B cell (primary cell): ENCODE measurements at regions not wholly inside any gene's neighbourhood (a gene's known extent, or its start where the extent isn't known, plus 50 kb on each side); places are given as distances from the start of the nearest gene placed in this dataset.

ENCODE experiments used
- ATAC-seq: fragments of 200-7000 bp; cut with Tn5 transposase; one replicate; pipeline ENCODE4 v1.10.0; 2021; ENCODE audit warnings: low read depth, mild to moderate bottlenecking, moderate number of reproducible peaks, moderate library complexity
- CTCF ChIA-PET: fragments of 350-600 bp; sonication (Branson Sonifier 250); formaldehyde crosslinking; loops from one replicate; lab custom pipeline; 2021; ENCODE audit warnings: antibody characterized with exemption, inconsistent platforms; lab: Charles Lee
- POLR2A ChIA-PET: fragments of 350-600 bp; sonication (Branson Sonifier 250); formaldehyde crosslinking; loops from one replicate; lab custom pipeline; 2021; ENCODE audit warnings: antibody characterized with exemption; lab: Charles Lee
- DNase-seq: peaks from one replicate; pipeline ENCODE4 v3.0.0; 2013
- H2AFZ ChIP-seq: 2 replicates; pipeline ENCODE4 v1.6.1; 2012; ENCODE audit warnings: mild to moderate bottlenecking, low read depth, low read length; ENCODE audit not compliant: insufficient read depth, poor library complexity, severe bottlenecking
- H3K27ac ChIP-seq, 2 donors: 1 replicate in 1 of 2; 2 replicates in 1 of 2; pipeline ENCODE4 v1.5.1; 2012 to 2013; ENCODE audit warnings: low read length in 2 of 2, mild to moderate bottlenecking in 2 of 2, moderate library complexity in 1 of 2
- H3K27me3 ChIP-seq, 4 experiments: fragments of 200-600 bp in 1 of 4; sonication (generic) in 1 of 4; replicated peaks in 1 of 4; 1 replicate in 2 of 4; 2 replicates in 2 of 4; pipeline versions ENCODE4 v1.6.1 to v1.7.0; 2013 to 2016; ENCODE audit warnings: low read length in 3 of 4, mild to moderate bottlenecking in 2 of 4, mixed read lengths in 1 of 4, moderate library complexity in 1 of 4; ENCODE audit not compliant: insufficient read depth in 4 of 4, control insufficient read depth in 3 of 4; ENCODE audit errors: control extremely low read depth in 1 of 4
- H3K36me3 ChIP-seq, 2 experiments: replicated peaks in 1 of 2; 1 replicate in 1 of 2; 2 replicates in 1 of 2; pipeline versions ENCODE4 v1.6.1 to v1.7.1; 2013; ENCODE audit warnings: low read length in 1 of 2; ENCODE audit not compliant: insufficient read depth in 2 of 2, control insufficient read depth in 1 of 2; ENCODE audit errors: control extremely low read depth in 1 of 2, extremely low read depth in 1 of 2
- H3K4me1 ChIP-seq, 2 donors: fragments of 200-600 bp in 1 of 2; sonication (generic) in 1 of 2; 1 replicate in 1 of 2; 2 replicates in 1 of 2; pipeline versions ENCODE4 v1.5.1 to v1.6.1; 2013 to 2017; ENCODE audit warnings: low read length in 2 of 2; ENCODE audit not compliant: control insufficient read depth in 2 of 2, insufficient read depth in 2 of 2
- H3K4me2 ChIP-seq: replicated peaks from 2 replicates; pipeline ENCODE3; 2012; ENCODE audit warnings: mild to moderate bottlenecking, low read depth, low read length; ENCODE audit not compliant: poor library complexity, severe bottlenecking
- H3K4me3 ChIP-seq, 5 experiments: fragments of 200-600 bp in 1 of 5; sonication (generic) in 1 of 5; 1 replicate in 3 of 5; 2 replicates in 2 of 5; pipeline versions ENCODE4 v1.5.1 to v1.7.0; 2011 to 2016; ENCODE audit warnings: low read length in 4 of 5, mild to moderate bottlenecking in 4 of 5, low read depth in 2 of 5, control low read depth in 1 of 5, moderate library complexity in 1 of 5; ENCODE audit not compliant: insufficient read depth in 1 of 5; ENCODE audit errors: control extremely low read depth in 1 of 5, extremely low read depth in 1 of 5
- H3K79me2 ChIP-seq: fragments of 200-600 bp; sonication (generic); one replicate; pipeline ENCODE4 v1.6.0; 2016; ENCODE audit warnings: low read length; ENCODE audit not compliant: control insufficient read depth, insufficient read depth
- H3K9ac ChIP-seq: fragments of 200-600 bp; sonication (generic); 2 replicates; pipeline ENCODE4 v1.6.1; 2017; ENCODE audit warnings: mild to moderate bottlenecking, low read length, moderate library complexity
- H3K9me3 ChIP-seq, 3 donors: one replicate each; pipeline versions ENCODE4 v1.6.1 to v1.7.1; 2013; ENCODE audit warnings: low read length in 2 of 3; ENCODE audit not compliant: control insufficient read depth in 2 of 3, insufficient read depth in 1 of 3; ENCODE audit errors: control extremely low read depth in 1 of 3
- H4K20me1 ChIP-seq: 2 replicates; pipeline ENCODE4 v1.6.0; 2012; ENCODE audit warnings: mild to moderate bottlenecking, low read length; ENCODE audit not compliant: insufficient read depth, control insufficient read depth, poor library complexity, severe bottlenecking
- H3K27ac Mint-ChIP-seq: one replicate; pipeline ENCODE4 v1.8.0; 2021; ENCODE audit warnings: mixed read lengths
- H3K27me3 Mint-ChIP-seq: one replicate; pipeline ENCODE4 v1.8.0; 2021; ENCODE audit warnings: mixed read lengths
- H3K4me1 Mint-ChIP-seq: one replicate; pipeline ENCODE4 v1.8.0; 2021; ENCODE audit warnings: mixed read lengths
- H3K4me3 Mint-ChIP-seq: one replicate; pipeline ENCODE4 v1.8.0; 2021; ENCODE audit warnings: mixed read lengths
- H3K9me3 Mint-ChIP-seq: one replicate; pipeline ENCODE4 v1.8.0; 2022; ENCODE audit warnings: mixed read lengths; ENCODE audit not compliant: insufficient read depth
- EZH2 ChIP-seq: IDR thresholded peaks from 2 replicates; pipeline ENCODE4 v1.6.1; 2012; ENCODE audit warnings: borderline replicate concordance, low read depth, mild to moderate bottlenecking, moderate library complexity, low read length; ENCODE audit not compliant: insufficient read depth, poor library complexity, severe bottlenecking
- WGBS: methylation state at CpG from one replicate; pipeline ENCODE4 v1.1.5; 2013; ENCODE audit warnings: missing lambda C conversion rate; ENCODE audit not compliant: insufficient coverage; 5-methylcytosine and 5-hydroxymethylcytosine counted together
- intact Hi-C: fragments of 100-400 bp; cut with micrococcal nuclease; formaldehyde crosslinking; loops from one replicate; pipeline ENCODE4 v1.10.0; 2022
- TF ChIP-seq, protein P1 (sequence below): fragments of 200-600 bp; IDR thresholded peaks from one replicate; pipeline ENCODE4 v1.8.0; 2022; ENCODE audit warnings: antibody characterized with exemption, mild to moderate bottlenecking

DNA sequence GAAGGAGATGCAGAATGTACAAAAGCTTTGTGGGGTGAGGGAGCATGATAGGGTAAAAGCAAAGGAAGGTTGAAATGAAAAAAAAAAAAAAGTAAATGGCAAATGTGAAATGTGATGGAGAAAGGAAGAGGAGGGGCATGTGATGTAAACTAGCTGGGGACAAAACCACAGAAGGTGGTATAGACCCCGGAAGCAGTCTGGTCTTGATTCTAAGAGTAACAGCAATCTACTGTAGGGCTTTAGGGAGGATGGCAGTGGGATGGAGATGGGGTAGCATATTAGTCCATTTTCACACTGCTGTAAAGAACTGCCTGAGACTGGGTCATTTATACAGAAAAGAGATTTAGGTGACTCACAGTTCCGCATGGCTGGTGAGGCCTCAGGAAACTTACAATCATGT, 362.0 kb downstream of the SOCS6 start:
- CTCF ChIA-PET: no interaction called here
- Histone ChIP-seq H4K20me1 (no peaks in the 10 kb centered on the region), H3K4me2 (no peak overlapping the region), H3K4me3 (no peak overlapping the region), H3K79me2 (no peaks in the 10 kb centered on the region), H2AFZ (no peak overlapping the region), H3K9me3 (peaks cover 0 to 6% (median 0%) of the 10 kb centered on the region in 3 donors), H3K4me1 (no peaks in the 10 kb centered on the region), H3K27ac (no peak overlapping the region), H3K9ac (no peak overlapping the region), H3K36me3 (no peaks in the 10 kb centered on the region), H3K27me3 (no peaks in the 10 kb centered on the region)
- no peak overlapping the region for H3K4me3 Mint-ChIP-seq
- TF ChIP-seq, protein P1, sequence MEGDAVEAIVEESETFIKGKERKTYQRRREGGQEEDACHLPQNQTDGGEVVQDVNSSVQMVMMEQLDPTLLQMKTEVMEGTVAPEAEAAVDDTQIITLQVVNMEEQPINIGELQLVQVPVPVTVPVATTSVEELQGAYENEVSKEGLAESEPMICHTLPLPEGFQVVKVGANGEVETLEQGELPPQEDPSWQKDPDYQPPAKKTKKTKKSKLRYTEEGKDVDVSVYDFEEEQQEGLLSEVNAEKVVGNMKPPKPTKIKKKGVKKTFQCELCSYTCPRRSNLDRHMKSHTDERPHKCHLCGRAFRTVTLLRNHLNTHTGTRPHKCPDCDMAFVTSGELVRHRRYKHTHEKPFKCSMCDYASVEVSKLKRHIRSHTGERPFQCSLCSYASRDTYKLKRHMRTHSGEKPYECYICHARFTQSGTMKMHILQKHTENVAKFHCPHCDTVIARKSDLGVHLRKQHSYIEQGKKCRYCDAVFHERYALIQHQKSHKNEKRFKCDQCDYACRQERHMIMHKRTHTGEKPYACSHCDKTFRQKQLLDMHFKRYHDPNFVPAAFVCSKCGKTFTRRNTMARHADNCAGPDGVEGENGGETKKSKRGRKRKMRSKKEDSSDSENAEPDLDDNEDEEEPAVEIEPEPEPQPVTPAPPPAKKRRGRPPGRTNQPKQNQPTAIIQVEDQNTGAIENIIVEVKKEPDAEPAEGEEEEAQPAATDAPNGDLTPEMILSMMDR: no peak
- no peak for TF ChIP-seq EZH2
- 71% methylated on average over 2 of the region's 2 CpGs for WGBS
- DNase-seq (no peak), ATAC-seq (no peak)
- POLR2A ChIA-PET: no interaction called here
- no peaks in the 10 kb centered on the region for H3K9me3 Mint-ChIP-seq
- intact Hi-C loops: loop anchor here (1.0 kb wide), 1 partner anchor 15 kb away; no protein-coding TSS in a partner anchor
- H3K4me1 Mint-ChIP-seq: no peaks in the 10 kb centered on the region
- H3K27me3 Mint-ChIP-seq: no peaks in the 10 kb centered on the region
- no peak overlapping the region for H3K27ac Mint-ChIP-seq

DNA sequence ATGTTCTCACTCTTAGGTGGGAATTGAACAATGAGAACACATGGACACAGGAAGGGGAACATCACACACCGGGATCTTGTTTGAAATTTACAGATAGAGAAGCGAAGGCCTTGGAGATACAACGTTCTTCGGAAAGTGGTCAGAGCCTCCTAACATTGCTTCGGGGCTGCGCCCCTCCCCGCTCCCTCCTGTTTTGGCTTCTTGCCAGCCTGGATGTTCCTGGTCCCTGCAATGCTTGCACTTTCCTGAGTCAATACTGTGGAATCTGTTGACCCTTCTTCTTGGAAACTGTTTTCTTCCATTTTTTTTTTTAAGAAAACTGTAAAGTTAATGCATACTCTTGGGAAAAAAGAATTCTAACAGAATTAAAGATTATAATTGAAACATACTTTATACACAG, 360.8 kb downstream of the SOCS6 start:
- TF ChIP-seq, protein P1: no peak
- no peak for TF ChIP-seq EZH2
- Mint-ChIP-seq H3K27ac (no peak overlapping the region), H3K4me1 (no peaks in the 10 kb centered on the region), H3K9me3 (no peaks in the 10 kb centered on the region), H3K27me3 (no peaks in the 10 kb centered on the region), H3K4me3 (no peak overlapping the region)
- POLR2A ChIA-PET: no interaction called here
- Histone ChIP-seq H4K20me1 (no peaks in the 10 kb centered on the region), H3K4me1 (no peaks in the 10 kb centered on the region), H3K36me3 (no peaks in the 10 kb centered on the region), H3K27me3 (no peaks in the 10 kb centered on the region), H3K4me3 (no peak overlapping the region), H3K27ac (no peak overlapping the region), H3K9me3 (peaks cover 0 to 6% (median 0%) of the 10 kb centered on the region in 3 donors), H2AFZ (no peak overlapping the region), H3K4me2 (no peak overlapping the region), H3K79me2 (no peaks in the 10 kb centered on the region), H3K9ac (no peak overlapping the region)
- no peak for ATAC-seq
- CTCF ChIA-PET: no interaction called here
- WGBS: 95% methylated on average over 7 of the region's 7 CpGs
- no peak for DNase-seq
- intact Hi-C loops: no loop called here
